ENCODE measurements at regions not wholly inside any gene's neighbourhood (a gene's known extent, or its start where the extent isn't known, plus 50 kb on each side); places are given as distances from the start of the nearest gene placed in this dataset.

DNA sequence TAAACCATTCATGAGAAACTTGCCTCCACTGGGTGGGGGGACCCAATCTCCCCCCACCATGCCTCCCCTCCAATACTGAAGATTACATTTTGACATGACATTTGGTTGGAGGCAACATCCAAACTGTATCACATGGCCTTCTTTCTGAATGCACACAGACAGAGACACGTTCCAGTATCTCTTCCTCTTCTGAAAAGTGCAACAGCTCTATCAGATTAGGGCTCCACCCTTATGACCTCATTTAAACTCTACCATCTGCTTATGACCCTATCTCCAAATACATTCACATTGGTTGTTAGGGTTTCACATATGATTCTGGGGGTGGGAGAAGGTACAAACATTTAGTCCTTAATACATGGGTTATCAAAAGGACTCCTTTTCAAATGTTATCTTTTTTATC, 481.8 kb upstream of the NFIA start:
- TF ChIP-seq, protein P1, sequence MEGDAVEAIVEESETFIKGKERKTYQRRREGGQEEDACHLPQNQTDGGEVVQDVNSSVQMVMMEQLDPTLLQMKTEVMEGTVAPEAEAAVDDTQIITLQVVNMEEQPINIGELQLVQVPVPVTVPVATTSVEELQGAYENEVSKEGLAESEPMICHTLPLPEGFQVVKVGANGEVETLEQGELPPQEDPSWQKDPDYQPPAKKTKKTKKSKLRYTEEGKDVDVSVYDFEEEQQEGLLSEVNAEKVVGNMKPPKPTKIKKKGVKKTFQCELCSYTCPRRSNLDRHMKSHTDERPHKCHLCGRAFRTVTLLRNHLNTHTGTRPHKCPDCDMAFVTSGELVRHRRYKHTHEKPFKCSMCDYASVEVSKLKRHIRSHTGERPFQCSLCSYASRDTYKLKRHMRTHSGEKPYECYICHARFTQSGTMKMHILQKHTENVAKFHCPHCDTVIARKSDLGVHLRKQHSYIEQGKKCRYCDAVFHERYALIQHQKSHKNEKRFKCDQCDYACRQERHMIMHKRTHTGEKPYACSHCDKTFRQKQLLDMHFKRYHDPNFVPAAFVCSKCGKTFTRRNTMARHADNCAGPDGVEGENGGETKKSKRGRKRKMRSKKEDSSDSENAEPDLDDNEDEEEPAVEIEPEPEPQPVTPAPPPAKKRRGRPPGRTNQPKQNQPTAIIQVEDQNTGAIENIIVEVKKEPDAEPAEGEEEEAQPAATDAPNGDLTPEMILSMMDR (IDR thresholded peaks at IDR 0.05; ENCODE audit: insufficient read depth, low read length) = no peak
- no peak for TF ChIP-seq GABPA (IDR thresholded peaks at IDR 0.05; ENCODE audit: low read depth)

Data from HL-60 (cell line).